Loucy (cell line): ENCODE measurements at regions not wholly inside any gene's neighbourhood (a gene's known extent, or its start where the extent isn't known, plus 50 kb on each side); places are given as distances from the start of the nearest gene placed in this dataset.

Experiments used
- EZH2phosphoT487 ChIP-seq: fragments of 200-600 bp; IDR thresholded peaks from 2 replicates; pipeline ENCODE4 v1.6.1; 2018; ENCODE audit warnings: antibody characterized with exemption, mild to moderate bottlenecking, moderate library complexity, borderline replicate concordance
- TF ChIP-seq, protein P1 (sequence below): fragments of 200-600 bp; sonication (generic); conservative IDR thresholded peaks from 2 replicates; pipeline ENCODE4 v1.5.1; 2014; ENCODE audit warnings: mild to moderate bottlenecking, antibody characterized with exemption, low read length

DNA sequence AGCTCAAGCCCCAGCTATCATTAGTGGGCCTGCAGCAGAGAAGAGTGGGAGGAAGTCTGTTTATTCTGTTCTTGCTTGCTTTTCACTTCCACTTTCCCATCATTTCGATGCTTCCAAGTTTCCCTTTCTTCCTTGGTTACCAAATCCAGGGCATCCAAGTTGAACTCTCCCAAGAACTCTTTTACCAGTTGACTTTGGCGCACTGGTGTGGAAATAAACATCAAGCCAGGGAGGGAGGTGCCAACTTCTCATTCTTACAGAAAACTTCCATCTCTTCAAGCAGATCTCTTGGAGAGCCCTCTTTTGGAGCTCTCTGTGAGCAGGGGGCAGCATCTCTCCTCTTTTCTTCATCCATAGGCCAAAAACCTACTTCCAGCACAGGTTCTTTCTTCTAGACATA is 85.7 kb upstream of the RGS17 start:
- TF ChIP-seq, protein P1, sequence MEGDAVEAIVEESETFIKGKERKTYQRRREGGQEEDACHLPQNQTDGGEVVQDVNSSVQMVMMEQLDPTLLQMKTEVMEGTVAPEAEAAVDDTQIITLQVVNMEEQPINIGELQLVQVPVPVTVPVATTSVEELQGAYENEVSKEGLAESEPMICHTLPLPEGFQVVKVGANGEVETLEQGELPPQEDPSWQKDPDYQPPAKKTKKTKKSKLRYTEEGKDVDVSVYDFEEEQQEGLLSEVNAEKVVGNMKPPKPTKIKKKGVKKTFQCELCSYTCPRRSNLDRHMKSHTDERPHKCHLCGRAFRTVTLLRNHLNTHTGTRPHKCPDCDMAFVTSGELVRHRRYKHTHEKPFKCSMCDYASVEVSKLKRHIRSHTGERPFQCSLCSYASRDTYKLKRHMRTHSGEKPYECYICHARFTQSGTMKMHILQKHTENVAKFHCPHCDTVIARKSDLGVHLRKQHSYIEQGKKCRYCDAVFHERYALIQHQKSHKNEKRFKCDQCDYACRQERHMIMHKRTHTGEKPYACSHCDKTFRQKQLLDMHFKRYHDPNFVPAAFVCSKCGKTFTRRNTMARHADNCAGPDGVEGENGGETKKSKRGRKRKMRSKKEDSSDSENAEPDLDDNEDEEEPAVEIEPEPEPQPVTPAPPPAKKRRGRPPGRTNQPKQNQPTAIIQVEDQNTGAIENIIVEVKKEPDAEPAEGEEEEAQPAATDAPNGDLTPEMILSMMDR, result no peak
- no peak for TF ChIP-seq EZH2phosphoT487
